ENCODE measurements at regions not wholly inside any gene's neighbourhood (a gene's known extent, or its start where the extent isn't known, plus 50 kb on each side); places are given as distances from the start of the nearest gene placed in this dataset.

GRCh38 chr3:107111872-107112271, 265.4 kb upstream of the CCDC54 start:
- TF ChIP-seq CTCF (IDR thresholded peaks at IDR 0.05; ENCODE audit: low read depth, low read length, missing input control) (no peak), RXRA (IDR thresholded peaks at IDR 0.05) (no peak), JUND (IDR thresholded peaks at IDR 0.05) (no peak), RAD21 (IDR thresholded peaks at IDR 0.05) (no peak), ATF3 (IDR thresholded peaks at IDR 0.05) (no peak), TAF1 (conservative IDR thresholded peaks at IDR 0.05) (no peak), SP1 (IDR thresholded peaks at IDR 0.05) (no peak)

Measured in liver (tissue), 3 donors.